ENCODE measurements at regions not wholly inside any gene's neighbourhood (a gene's known extent, or its start where the extent isn't known, plus 50 kb on each side); places are given as distances from the start of the nearest gene placed in this dataset.
"Not testable (repeated sequence)": the region's sequence is repeated elsewhere in the genome, so short reads cannot be mapped to it uniquely, and the experiment has no call there.

- TF ChIP-seq CTCF (IDR thresholded peaks at IDR 0.05; ENCODE audit: insufficient read depth, low read depth, low read length, missing control alignments), result no peak
- no peak for DNase-seq (ENCODE audit: low read depth)
- H3K4me3 ChIP-seq (ENCODE audit: low read depth, low read length), result no peak overlapping the region
Observed at GRCh38 chr3:19825193-19825592, 108.8 kb downstream of the EFHB start.

GRCh38 chr3:19822805-19823204 lies 111.2 kb downstream of the EFHB start:
- DNase-seq (ENCODE audit: low read depth), result no peak
- no peak for TF ChIP-seq CTCF (IDR thresholded peaks at IDR 0.05; ENCODE audit: insufficient read depth, low read depth, low read length, missing control alignments)
- no peak overlapping the region for H3K4me3 ChIP-seq (ENCODE audit: low read depth, low read length)

- no peak overlapping the region for H3K4me3 ChIP-seq (ENCODE audit: low read depth, low read length)
- no peak for DNase-seq (ENCODE audit: low read depth)
- TF ChIP-seq CTCF (IDR thresholded peaks at IDR 0.05; ENCODE audit: insufficient read depth, low read depth, low read length, missing control alignments), result no peak
Observed at GRCh38 chr3:19816631-19817030, 117.4 kb downstream of the EFHB start.

- H3K4me3 ChIP-seq (ENCODE audit: low read depth, low read length), result no peak overlapping the region
- TF ChIP-seq CTCF (IDR thresholded peaks at IDR 0.05; ENCODE audit: insufficient read depth, low read depth, low read length, missing control alignments), result no peak
- no peak for DNase-seq (ENCODE audit: low read depth)
Observed at GRCh38 chr3:19815805-19816204, 118.2 kb downstream of the EFHB start.

GRCh38 chr3:19813743-19814142 lies 120.3 kb downstream of the EFHB start:
- H3K4me3 ChIP-seq (ENCODE audit: low read depth, low read length); DNase-seq (ENCODE audit: low read depth): not testable (repeated sequence)

- DNase-seq (ENCODE audit: low read depth), result no peak
- H3K4me3 ChIP-seq (ENCODE audit: low read depth, low read length), result no peak overlapping the region
- no peak for TF ChIP-seq CTCF (IDR thresholded peaks at IDR 0.05; ENCODE audit: insufficient read depth, low read depth, low read length, missing control alignments)
Observed at GRCh38 chr3:19811689-19812088, 122.3 kb downstream of the EFHB start.

GRCh38 chr3:19808834-19809233 lies 125.2 kb downstream of the EFHB start:
- TF ChIP-seq CTCF (IDR thresholded peaks at IDR 0.05; ENCODE audit: insufficient read depth, low read depth, low read length, missing control alignments), result no peak
- no peak overlapping the region for H3K4me3 ChIP-seq (ENCODE audit: low read depth, low read length)
- no peak for DNase-seq (ENCODE audit: low read depth)

- H3K4me3 ChIP-seq (ENCODE audit: low read depth, low read length), result no peak overlapping the region
- TF ChIP-seq CTCF (IDR thresholded peaks at IDR 0.05; ENCODE audit: insufficient read depth, low read depth, low read length, missing control alignments), result no peak
- DNase-seq (ENCODE audit: low read depth), result no peak
Observed at GRCh38 chr3:19799887-19800286, 134.1 kb downstream of the EFHB start.
